ENCODE measurements at regions not wholly inside any gene's neighbourhood (a gene's known extent, or its start where the extent isn't known, plus 50 kb on each side); places are given as distances from the start of the nearest gene placed in this dataset.

- TF ChIP-seq CTCF (IDR thresholded peaks at IDR 0.05) (no peak), EZH2 (IDR thresholded peaks at IDR 0.05; ENCODE audit: borderline replicate concordance, insufficient read depth, low read depth, low read length, poor library complexity, severe bottlenecking) (no peak)
Observed at GRCh38 chr14:27050208-27050607, 452.4 kb upstream of the NOVA1 start.
